Renal cortex interstitium (tissue), 11 donors: ENCODE measurements at regions not wholly inside any gene's neighbourhood (a gene's known extent, or its start where the extent isn't known, plus 50 kb on each side); places are given as distances from the start of the nearest gene placed in this dataset.
"Not testable (repeated sequence)": the region's sequence is repeated elsewhere in the genome, so short reads cannot be mapped to it uniquely, and the experiment has no call there.

ENCODE experiments used
- DNase-seq, 11 donors: peaks; one replicate each; pipeline ENCODE4 v3.0.0-alpha.2; 2013; ENCODE audit warnings: low read depth in 9 of 11, low spot score in 4 of 11; ENCODE audit errors: extremely low read depth in 1 of 11

GRCh38 chr12:104906695-104907094 lies 51.4 kb downstream of the SLC41A2 start:
- DNase-seq = no peak

GRCh38 chr12:104905446-104905845 lies 52.6 kb downstream of the SLC41A2 start:
- DNase-seq = not testable (repeated sequence)

GRCh38 chr12:104903648-104904423 lies 54.3 kb downstream of the SLC41A2 start:
- peak in 1 of 11 donors; percentile 36 for DNase-seq

- no peak for DNase-seq
Measured at GRCh38 chr12:104902125-104902524, 56.0 kb downstream of the SLC41A2 start.

GRCh38 chr12:104896710-104897109 lies 61.4 kb downstream of the SLC41A2 start:
- DNase-seq = no peak

- DNase-seq = no peak
Measured at GRCh38 chr12:104896146-104896545, 61.9 kb downstream of the SLC41A2 start.

GRCh38 chr12:104895415-104895814 lies 62.7 kb downstream of the SLC41A2 start:
- DNase-seq = no peak

GRCh38 chr12:104890476-104891096 lies 67.5 kb downstream of the SLC41A2 start:
- DNase-seq = no peak

GRCh38 chr12:104889735-104890134 lies 68.4 kb downstream of the SLC41A2 start:
- no peak for DNase-seq

GRCh38 chr12:104888892-104889291 lies 69.2 kb downstream of the SLC41A2 start:
- no peak for DNase-seq

- no peak for DNase-seq
Measured at GRCh38 chr12:104888481-104888880, 69.6 kb downstream of the SLC41A2 start.

- no peak for DNase-seq
Measured at GRCh38 chr12:104887452-104887851, 70.6 kb downstream of the SLC41A2 start.

- DNase-seq = peak in 1 of 11 donors; percentile 9
Measured at GRCh38 chr12:104886418-104887401, 71.4 kb downstream of the SLC41A2 start.

- DNase-seq = not testable (repeated sequence)
Measured at GRCh38 chr12:104878858-104879257, 79.2 kb downstream of the SLC41A2 start.

GRCh38 chr12:104877103-104877705 lies 80.9 kb downstream of the SLC41A2 start:
- peak in 6 of 11 donors; percentile 18 to 50 (median 25) for DNase-seq

- no peak for DNase-seq
Measured at GRCh38 chr12:104873374-104873773, 84.7 kb downstream of the SLC41A2 start.

GRCh38 chr12:104870797-104871196 lies 87.3 kb downstream of the SLC41A2 start:
- no peak for DNase-seq

- no peak for DNase-seq
Measured at GRCh38 chr12:104866291-104866690, 91.8 kb downstream of the SLC41A2 start.

GRCh38 chr12:104865080-104865479 lies 93.0 kb downstream of the SLC41A2 start:
- no peak for DNase-seq
